Dendritic cell treated with granulocyte-macrophage colony-stimulating factor and Interleukin-4, amounts not matched to agents 40 ng/mL and 50 ng/mL, for 4 days (primary cell): ENCODE measurements at regions not wholly inside any gene's neighbourhood (a gene's known extent, or its start where the extent isn't known, plus 50 kb on each side); places are given as distances from the start of the nearest gene placed in this dataset.
"Not testable (repeated sequence)": the region's sequence is repeated elsewhere in the genome, so short reads cannot be mapped to it uniquely, and the experiment has no call there.

Source experiments
- H3K27ac Mint-ChIP-seq: one replicate; pipeline ENCODE4 v1.8.0; 2022; ENCODE audit warnings: mild to moderate bottlenecking, mixed read lengths
- H3K27me3 Mint-ChIP-seq: one replicate; pipeline ENCODE4 v1.8.0; 2022; ENCODE audit warnings: mild to moderate bottlenecking, mixed read lengths
- H3K36me3 Mint-ChIP-seq: one replicate; pipeline ENCODE4 v1.8.0; 2022; ENCODE audit warnings: low read depth, mixed read lengths
- H3K4me1 Mint-ChIP-seq: one replicate; pipeline ENCODE4 v1.8.0; 2022; ENCODE audit warnings: low read depth, mixed read lengths
- H3K4me3 Mint-ChIP-seq: one replicate; pipeline ENCODE4 v1.8.0; 2022; ENCODE audit warnings: mild to moderate bottlenecking, moderate library complexity, mixed read lengths
- H3K9me3 Mint-ChIP-seq: one replicate; pipeline ENCODE4 v1.8.0; 2022; ENCODE audit warnings: mixed read lengths
- intact Hi-C: fragments of 100-400 bp; cut with micrococcal nuclease; formaldehyde crosslinking; loops from one replicate; pipeline ENCODE4 v1.15.0; 2022

GRCh38 chr1:182303778-182304177 lies 87.8 kb downstream of the GLUL start:
- intact Hi-C loops = no loop called here
- Mint-ChIP-seq H3K9me3 (no peaks in the 10 kb centered on the region), H3K36me3 (no peaks in the 10 kb centered on the region), H3K4me1 (peaks cover 54% of the 10 kb centered on the region), H3K27ac (no peak overlapping the region), H3K4me3 (no peak overlapping the region), H3K27me3 (no peaks in the 10 kb centered on the region)

- intact Hi-C loops = no loop called here
- H3K27ac Mint-ChIP-seq = no peak overlapping the region
- no peaks in the 10 kb centered on the region for H3K36me3 Mint-ChIP-seq
- peaks cover 54% of the 10 kb centered on the region for H3K4me1 Mint-ChIP-seq
- H3K4me3 Mint-ChIP-seq = no peak overlapping the region
- no peaks in the 10 kb centered on the region for H3K27me3 Mint-ChIP-seq
- H3K9me3 Mint-ChIP-seq = no peaks in the 10 kb centered on the region
These were observed 90.0 kb downstream of the GLUL start for GRCh38 chr1:182301467-182302198.

GRCh38 chr1:182301026-182301436 lies 90.6 kb downstream of the GLUL start:
- peaks cover 56% of the 10 kb centered on the region for H3K4me1 Mint-ChIP-seq
- no peaks in the 10 kb centered on the region for H3K27me3 Mint-ChIP-seq
- H3K4me3 Mint-ChIP-seq = no peak overlapping the region
- H3K36me3 Mint-ChIP-seq = no peaks in the 10 kb centered on the region
- intact Hi-C loops = no loop called here
- no peak overlapping the region for H3K27ac Mint-ChIP-seq
- H3K9me3 Mint-ChIP-seq = peaks cover 2% of the 10 kb centered on the region

GRCh38 chr1:182299728-182300616 lies 91.6 kb downstream of the GLUL start:
- Mint-ChIP-seq H3K4me3 (no peak overlapping the region), H3K9me3 (peaks cover 12% of the 10 kb centered on the region), H3K36me3 (no peaks in the 10 kb centered on the region), H3K27ac (peak overlapping the region; percentile 7), H3K4me1 (peaks cover 67% of the 10 kb centered on the region), H3K27me3 (no peaks in the 10 kb centered on the region)
- intact Hi-C loops = no loop called here

DNA sequence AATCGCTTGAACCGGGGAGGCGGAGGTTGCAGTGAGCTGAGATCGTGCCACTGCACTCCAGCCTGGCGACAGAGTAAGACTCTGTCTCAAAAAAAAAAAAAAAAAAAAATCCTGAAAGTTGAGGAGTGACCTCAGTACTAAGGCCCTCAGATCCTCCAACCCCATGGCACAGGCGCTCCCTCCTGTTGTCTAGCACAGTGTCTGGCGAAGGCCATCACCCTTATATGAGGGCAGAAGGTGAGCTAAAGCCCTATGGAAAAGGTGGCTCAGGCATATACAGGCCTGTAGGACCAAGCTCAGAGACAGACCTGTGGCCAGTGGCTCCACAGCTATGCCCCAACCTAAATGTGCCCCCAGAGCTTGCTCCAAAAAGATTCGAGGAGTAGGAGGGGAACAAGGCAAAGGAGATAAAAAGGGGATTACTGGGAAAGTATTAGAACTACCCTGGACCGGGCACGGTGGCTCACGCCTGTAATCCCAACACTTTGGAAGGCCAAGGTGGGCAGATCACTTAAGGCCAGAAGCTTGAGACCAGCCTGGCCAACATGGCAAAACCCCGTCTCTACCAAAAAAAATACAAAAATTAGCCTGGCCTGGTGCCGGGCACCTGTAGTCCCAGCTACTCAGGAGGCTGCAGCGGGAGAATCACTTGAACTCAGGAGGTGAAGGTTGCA lies 92.4 kb downstream of the GLUL start:
- Mint-ChIP-seq H3K4me1 (peaks cover 68% of the 10 kb centered on the region), H3K9me3 (peaks cover 14% of the 10 kb centered on the region), H3K27ac (peak overlapping the region; percentile 7)
- H3K4me3 Mint-ChIP-seq, H3K27me3 Mint-ChIP-seq, H3K36me3 Mint-ChIP-seq, intact Hi-C loops: not testable (repeated sequence)

DNA sequence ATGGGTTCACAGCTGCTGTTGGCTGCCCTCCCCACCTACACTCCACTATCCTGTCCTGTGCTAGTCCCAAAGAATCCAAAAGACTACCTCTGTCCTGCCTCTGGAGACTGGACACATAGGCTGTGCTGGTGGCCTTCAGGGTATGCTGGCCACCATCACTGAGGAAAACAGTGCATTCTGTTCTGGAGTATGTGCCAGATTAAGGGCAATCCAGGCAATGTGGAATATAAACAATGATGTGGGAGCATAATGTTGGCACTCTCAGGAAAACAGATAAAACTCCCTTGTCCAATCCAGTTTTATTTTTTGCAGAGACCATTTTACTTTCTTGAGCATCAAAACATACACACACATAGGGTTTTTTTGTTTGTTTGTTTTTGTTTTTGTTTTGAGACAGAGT lies 94.3 kb downstream of the GLUL start:
- no peak overlapping the region for H3K4me3 Mint-ChIP-seq
- H3K4me1 Mint-ChIP-seq = peaks cover 49% of the 10 kb centered on the region
- H3K9me3 Mint-ChIP-seq = peaks cover 14% of the 10 kb centered on the region
- intact Hi-C loops = no loop called here
- no peaks in the 10 kb centered on the region for H3K27me3 Mint-ChIP-seq
- no peak overlapping the region for H3K27ac Mint-ChIP-seq
- H3K36me3 Mint-ChIP-seq = no peaks in the 10 kb centered on the region

DNA sequence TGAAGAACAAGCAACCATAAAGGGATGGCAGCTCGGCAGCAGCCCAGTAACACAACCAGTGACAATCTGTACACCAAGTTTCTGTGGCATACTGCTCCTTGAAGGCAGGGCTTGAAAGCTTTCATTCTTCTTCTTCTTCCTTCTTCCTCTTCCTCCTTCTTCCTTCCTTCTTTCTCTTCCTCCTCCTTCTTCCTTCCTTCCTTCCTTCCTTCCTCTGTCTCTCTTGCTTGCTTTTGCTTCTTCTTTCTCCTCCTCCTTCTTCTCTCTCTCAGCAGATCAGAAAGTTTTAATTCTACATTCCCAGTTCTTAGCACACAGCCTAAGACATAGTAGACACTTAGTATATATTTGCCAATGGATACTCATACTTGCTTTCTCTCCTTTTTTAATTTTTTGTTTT lies 95.9 kb downstream of the GLUL start:
- Mint-ChIP-seq H3K4me3 (no peak overlapping the region), H3K27ac (no peak overlapping the region), H3K9me3 (peaks cover 14% of the 10 kb centered on the region), H3K27me3 (no peaks in the 10 kb centered on the region), H3K4me1 (peaks cover 36% of the 10 kb centered on the region), H3K36me3 (no peaks in the 10 kb centered on the region)
- intact Hi-C loops = no loop called here

- Mint-ChIP-seq H3K9me3 (peaks cover 14% of the 10 kb centered on the region), H3K36me3 (no peaks in the 10 kb centered on the region), H3K4me1 (peaks cover 20% of the 10 kb centered on the region), H3K4me3 (no peak overlapping the region), H3K27me3 (no peaks in the 10 kb centered on the region), H3K27ac (no peak overlapping the region)
- intact Hi-C loops = no loop called here
These were observed 98.4 kb downstream of the GLUL start for GRCh38 chr1:182293119-182293589.

DNA sequence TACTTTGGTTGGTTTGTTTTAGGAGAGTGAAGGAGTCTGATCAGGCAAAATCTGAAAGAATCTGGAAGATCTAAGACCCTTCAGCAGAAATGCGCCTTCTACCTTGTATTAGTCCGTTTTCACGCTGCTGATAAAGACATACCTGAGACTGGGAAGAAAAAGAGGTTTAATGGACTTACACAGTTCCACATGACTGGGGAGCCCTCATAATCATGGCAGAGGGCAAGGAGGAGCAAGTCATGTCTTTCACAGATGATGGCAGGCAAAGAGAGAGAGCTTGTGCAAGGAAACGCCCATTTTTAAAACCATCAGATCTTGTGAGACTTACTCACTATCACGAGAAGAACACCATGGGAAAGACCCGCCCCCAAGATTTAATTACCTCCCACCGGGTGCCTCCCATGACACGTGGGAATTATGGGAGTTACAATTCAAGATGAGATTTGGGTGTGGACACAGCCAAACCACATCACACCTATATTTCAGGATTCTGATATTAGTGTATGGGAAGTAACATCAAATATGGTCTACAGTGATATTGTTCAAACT lies 99.3 kb downstream of the GLUL start:
- intact Hi-C loops = no loop called here
- Mint-ChIP-seq H3K27ac (no peak overlapping the region), H3K4me3 (no peak overlapping the region), H3K36me3 (no peaks in the 10 kb centered on the region), H3K27me3 (no peaks in the 10 kb centered on the region), H3K4me1 (peaks cover 20% of the 10 kb centered on the region), H3K9me3 (peaks cover 14% of the 10 kb centered on the region)

GRCh38 chr1:182291584-182292192 lies 99.9 kb downstream of the GLUL start:
- intact Hi-C loops = no loop called here
- H3K27ac Mint-ChIP-seq = no peak overlapping the region
- H3K9me3 Mint-ChIP-seq = peaks cover 14% of the 10 kb centered on the region
- H3K36me3 Mint-ChIP-seq = no peaks in the 10 kb centered on the region
- H3K4me3 Mint-ChIP-seq = no peak overlapping the region
- peaks cover 20% of the 10 kb centered on the region for H3K4me1 Mint-ChIP-seq
- H3K27me3 Mint-ChIP-seq = no peaks in the 10 kb centered on the region

DNA sequence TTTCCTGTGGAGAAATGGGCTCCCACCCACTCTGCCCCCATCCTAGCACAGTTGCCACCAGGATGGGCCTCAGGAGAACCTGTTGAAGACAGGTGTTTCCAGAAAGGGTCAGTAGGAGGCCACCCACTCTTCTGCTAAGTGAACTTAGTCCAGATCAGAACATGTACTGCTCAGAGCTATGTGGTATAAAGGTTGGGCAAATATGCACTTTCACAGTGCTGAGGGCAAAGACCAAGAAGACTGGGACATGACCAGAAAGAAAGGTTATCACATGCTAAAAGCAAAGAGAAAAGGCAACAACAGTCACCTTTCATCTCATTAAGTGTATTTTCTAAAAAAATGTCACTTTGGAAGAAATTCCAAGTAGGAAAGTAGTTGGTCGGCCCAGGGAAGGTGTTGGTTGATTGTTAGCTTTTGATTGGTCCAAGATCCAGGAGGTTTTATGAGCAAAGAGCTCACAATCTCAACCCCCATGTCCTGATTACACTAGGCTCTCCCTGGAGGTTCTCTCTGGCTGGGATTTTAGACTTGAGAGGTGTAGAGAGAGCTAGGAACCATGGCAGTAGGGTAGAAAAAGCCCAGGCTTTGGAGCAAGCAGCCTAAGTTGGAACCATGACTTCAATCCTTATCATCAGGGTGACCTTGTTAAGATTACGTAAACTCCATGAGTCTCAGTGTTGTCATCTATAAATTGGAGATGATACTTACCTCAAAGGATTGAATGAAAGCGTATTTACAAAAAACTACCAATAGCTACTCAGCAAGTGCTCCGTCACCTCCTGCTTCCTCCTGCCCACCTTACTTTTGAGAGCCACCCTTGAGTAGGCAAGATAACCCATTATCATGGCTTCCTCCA lies 102.6 kb downstream of the GLUL start:
- H3K27me3 Mint-ChIP-seq = no peaks in the 10 kb centered on the region
- H3K4me1 Mint-ChIP-seq = no peaks in the 10 kb centered on the region
- no peak overlapping the region for H3K27ac Mint-ChIP-seq
- H3K9me3 Mint-ChIP-seq = no peaks in the 10 kb centered on the region
- no peak overlapping the region for H3K4me3 Mint-ChIP-seq
- H3K36me3 Mint-ChIP-seq = no peaks in the 10 kb centered on the region
- intact Hi-C loops = no loop called here

DNA sequence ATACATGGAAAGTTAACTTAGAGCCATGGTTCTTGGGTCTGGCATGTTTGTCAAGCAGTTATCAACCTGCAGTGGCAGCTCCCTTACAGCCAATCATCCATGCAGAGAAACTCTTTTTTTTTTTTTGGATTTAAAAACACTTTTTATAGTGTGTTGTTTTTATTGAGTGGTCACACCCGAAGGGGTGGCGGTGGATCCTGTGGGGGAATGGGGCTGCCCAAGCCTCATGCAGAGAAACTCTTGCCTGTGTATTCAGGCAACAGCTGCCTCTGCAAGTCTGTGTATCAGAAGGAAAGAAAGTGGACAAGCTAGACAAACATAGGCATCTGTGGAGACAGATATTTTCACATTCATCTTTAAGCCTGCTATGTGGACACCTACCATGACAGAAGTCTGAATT lies 104.8 kb downstream of the GLUL start:
- no peaks in the 10 kb centered on the region for H3K4me1 Mint-ChIP-seq
- H3K27me3 Mint-ChIP-seq = no peaks in the 10 kb centered on the region
- intact Hi-C loops = no loop called here
- H3K9me3 Mint-ChIP-seq = no peaks in the 10 kb centered on the region
- no peaks in the 10 kb centered on the region for H3K36me3 Mint-ChIP-seq
- H3K4me3 Mint-ChIP-seq = no peak overlapping the region
- H3K27ac Mint-ChIP-seq = no peak overlapping the region
